Mucosa of descending colon (tissue), 3 donors: ENCODE measurements at regions not wholly inside any gene's neighbourhood (a gene's known extent, or its start where the extent isn't known, plus 50 kb on each side); places are given as distances from the start of the nearest gene placed in this dataset.
"Not testable (repeated sequence)": the region's sequence is repeated elsewhere in the genome, so short reads cannot be mapped to it uniquely, and the experiment has no call there.

Experiments
- ATAC-seq: fragments of 200-7000 bp; cut with Tn5 transposase; one replicate; pipeline ENCODE4 v1.9.1; 2020; ENCODE audit warnings: mild to moderate bottlenecking, moderate library complexity
- DNase-seq, 3 donors: peaks; one replicate each; pipeline ENCODE4 v3.0.0-alpha.2; 2020
- H3K36me3 ChIP-seq: fragments of 200-600 bp; one replicate; pipeline ENCODE4 v1.8.0; 2021; ENCODE audit warnings: low read depth, mild to moderate bottlenecking
- H3K4me1 ChIP-seq: fragments of 200-600 bp; one replicate; pipeline ENCODE4 v1.8.0; 2021; ENCODE audit warnings: low read depth, mild to moderate bottlenecking
- H3K4me3 ChIP-seq: fragments of 200-600 bp; one replicate; pipeline ENCODE4 v1.8.0; 2021; ENCODE audit warnings: mild to moderate bottlenecking
- H3K9me3 ChIP-seq: fragments of 200-600 bp; one replicate; pipeline ENCODE4 v1.8.0; 2021; ENCODE audit warnings: mild to moderate bottlenecking
- intact Hi-C, 2 donors: fragments of 100-400 bp; cut with DNase I in 1 of 2; cut with micrococcal nuclease in 1 of 2; formaldehyde crosslinking; loops; one replicate each; pipeline versions ENCODE4 v1.11.0 to v1.11.1; 2022; cut with DNase I, micrococcal nuclease
- TF ChIP-seq, protein P1 (sequence below): fragments of 200-600 bp; IDR thresholded peaks from one replicate; pipeline ENCODE4 v1.8.0; 2022; ENCODE audit warnings: antibody characterized with exemption, mild to moderate bottlenecking
- donor health status: DM: no; HTN: no; CAD: no; lungs with moderate emphysema.
- donor health status: DM: no; HTN: no; CAD: no.
- donor health status: DM: no; HTN: yes; CAD: no.

DNA sequence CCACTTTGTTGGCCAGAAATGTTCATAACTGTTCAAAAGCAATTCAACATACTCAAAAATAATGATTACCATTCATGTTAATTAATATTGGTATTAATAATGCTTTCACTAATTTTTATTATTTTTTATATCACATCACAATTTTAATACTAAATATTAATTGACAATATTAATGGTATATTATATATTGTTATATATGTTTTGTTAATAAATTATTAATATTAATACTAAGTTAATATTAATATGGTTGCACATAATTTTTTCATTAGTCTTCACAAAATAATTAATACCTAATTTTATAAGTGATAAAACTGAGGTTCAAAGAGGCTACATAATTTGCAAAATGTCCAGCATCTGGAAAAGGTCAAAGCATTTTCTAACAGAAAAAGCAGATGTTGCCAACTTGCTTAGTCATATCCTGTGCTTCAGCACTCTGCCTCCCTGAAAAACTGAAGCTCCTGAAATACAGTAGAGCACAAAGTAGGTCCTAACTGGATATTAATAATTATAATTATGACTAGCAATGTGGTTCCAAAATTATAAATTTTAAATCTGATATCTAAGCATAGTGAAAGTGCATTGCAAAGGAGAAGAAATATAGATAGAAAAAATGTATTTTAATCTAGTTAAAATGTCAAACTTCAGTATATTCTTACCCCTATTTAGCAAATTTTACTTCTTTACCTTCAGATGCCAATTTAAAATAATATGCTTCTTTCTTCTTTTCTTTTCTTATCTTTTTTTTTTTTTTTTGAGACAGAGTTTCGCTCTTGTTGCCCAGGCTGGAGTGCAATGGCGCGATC is 123.2 kb upstream of the TNFSF4 start:
- Histone ChIP-seq H3K9me3 (no peaks in the 10 kb centered on the region), H3K4me1 (no peaks in the 10 kb centered on the region), H3K4me3 (no peak overlapping the region), H3K36me3 (no peaks in the 10 kb centered on the region)
- ATAC-seq: no peak
- intact Hi-C loops: no loop called here
- DNase-seq: no peak
- TF ChIP-seq, protein P1, sequence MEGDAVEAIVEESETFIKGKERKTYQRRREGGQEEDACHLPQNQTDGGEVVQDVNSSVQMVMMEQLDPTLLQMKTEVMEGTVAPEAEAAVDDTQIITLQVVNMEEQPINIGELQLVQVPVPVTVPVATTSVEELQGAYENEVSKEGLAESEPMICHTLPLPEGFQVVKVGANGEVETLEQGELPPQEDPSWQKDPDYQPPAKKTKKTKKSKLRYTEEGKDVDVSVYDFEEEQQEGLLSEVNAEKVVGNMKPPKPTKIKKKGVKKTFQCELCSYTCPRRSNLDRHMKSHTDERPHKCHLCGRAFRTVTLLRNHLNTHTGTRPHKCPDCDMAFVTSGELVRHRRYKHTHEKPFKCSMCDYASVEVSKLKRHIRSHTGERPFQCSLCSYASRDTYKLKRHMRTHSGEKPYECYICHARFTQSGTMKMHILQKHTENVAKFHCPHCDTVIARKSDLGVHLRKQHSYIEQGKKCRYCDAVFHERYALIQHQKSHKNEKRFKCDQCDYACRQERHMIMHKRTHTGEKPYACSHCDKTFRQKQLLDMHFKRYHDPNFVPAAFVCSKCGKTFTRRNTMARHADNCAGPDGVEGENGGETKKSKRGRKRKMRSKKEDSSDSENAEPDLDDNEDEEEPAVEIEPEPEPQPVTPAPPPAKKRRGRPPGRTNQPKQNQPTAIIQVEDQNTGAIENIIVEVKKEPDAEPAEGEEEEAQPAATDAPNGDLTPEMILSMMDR: no peak

DNA sequence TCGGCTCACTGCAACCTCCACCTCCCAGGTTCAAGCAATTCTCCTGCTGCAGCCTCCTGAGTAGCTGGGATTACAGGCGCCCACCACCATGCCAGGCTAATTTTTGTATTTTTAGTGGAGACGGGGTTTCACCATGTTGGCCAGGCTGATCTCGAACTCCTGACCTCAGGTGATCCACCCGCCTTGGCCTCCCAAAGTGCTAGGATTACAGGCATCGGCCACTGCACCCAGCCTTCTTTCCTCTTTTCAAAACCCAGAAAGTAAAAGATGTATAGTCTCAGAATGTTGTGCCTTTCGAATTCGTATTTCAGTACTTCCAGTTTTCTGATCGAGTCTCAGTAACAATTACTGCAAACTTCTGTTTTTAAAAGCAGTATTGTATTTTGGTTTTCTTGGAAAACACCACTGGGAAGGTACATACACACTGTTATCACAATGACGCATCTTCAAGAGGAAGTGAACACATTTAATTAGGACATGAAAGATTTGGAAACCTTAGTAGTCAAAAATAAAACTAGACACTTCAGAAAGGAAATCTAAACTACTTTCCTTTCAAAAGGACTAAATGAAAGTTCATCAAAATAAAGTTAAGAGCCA is 123.9 kb upstream of the TNFSF4 start:
- H3K9me3 ChIP-seq, H3K4me1 ChIP-seq, intact Hi-C loops, H3K36me3 ChIP-seq, ATAC-seq, H3K4me3 ChIP-seq, DNase-seq: not testable (repeated sequence)

DNA sequence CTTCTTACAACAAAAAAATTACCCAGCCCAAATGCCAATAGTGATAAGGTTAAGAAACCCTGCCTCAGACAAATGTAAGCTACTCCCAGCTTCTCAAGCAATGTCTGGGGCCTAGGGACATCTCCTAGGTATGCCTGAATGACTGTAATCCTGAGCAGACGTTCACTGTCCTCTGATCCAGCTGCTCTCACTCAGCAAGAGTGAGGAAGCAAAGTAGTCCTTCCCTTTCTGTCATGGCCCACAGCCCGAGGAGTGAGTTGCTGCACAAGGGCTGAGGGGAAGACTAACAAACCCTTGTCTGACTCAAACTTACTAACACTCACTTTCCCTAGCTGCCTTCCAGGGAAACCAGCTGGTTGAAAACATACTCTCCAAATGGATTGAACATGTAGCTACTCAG is 124.9 kb upstream of the TNFSF4 start:
- Histone ChIP-seq H3K36me3 (no peaks in the 10 kb centered on the region), H3K4me3 (no peak overlapping the region), H3K9me3 (no peaks in the 10 kb centered on the region), H3K4me1 (no peaks in the 10 kb centered on the region)
- ATAC-seq (peak; percentile 46), DNase-seq (no peak)
- TF ChIP-seq, protein P1: no peak
- intact Hi-C loops: no loop called here

DNA sequence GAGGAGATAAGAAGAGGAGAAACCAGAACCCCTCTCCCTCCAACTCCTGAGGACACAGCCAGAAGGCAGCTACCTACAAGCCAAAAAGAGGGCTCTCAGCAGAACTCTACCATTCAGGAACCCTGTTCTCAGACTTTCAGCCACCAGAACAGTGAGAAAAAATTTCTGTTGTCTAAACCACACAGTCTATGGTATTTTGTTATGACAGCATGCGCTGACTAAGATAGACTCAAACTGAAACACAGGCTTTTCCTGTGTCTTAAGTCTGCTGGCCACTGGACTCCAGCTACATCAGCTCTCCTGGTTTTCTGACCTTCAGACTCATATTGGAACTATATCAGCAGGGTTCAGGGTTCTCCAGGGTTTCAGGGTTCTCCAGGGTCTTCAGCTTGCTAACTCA is 126.5 kb upstream of the TNFSF4 start:
- ATAC-seq: no peak
- H3K4me3 ChIP-seq: no peak overlapping the region
- H3K36me3 ChIP-seq: no peaks in the 10 kb centered on the region
- no peaks in the 10 kb centered on the region for H3K9me3 ChIP-seq
- DNase-seq: no peak
- no peaks in the 10 kb centered on the region for H3K4me1 ChIP-seq
- intact Hi-C loops: no loop called here
- TF ChIP-seq, protein P1: no peak

DNA sequence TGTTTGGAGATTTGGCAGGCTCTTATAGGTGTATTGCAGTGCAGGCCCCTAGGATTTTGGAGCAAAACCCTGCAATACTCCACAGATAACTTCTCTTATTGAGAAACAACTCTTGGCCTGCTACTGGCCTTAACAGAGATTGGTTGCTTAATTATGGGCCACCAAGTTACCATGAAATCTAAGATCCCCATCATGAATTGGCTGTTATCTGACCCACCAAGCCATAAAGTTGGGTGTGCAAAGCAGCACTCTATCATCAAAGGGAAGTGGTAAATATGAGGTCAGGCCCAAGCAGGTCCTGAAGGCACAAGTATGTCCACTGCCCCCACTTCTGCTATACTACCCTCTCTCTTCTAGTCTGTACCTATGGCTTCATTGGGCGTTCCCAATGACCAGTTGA is 130.0 kb upstream of the TNFSF4 start:
- Histone ChIP-seq H3K9me3 (no peaks in the 10 kb centered on the region), H3K36me3 (no peaks in the 10 kb centered on the region), H3K4me3 (no peak overlapping the region), H3K4me1 (peaks cover 8% of the 10 kb centered on the region)
- DNase-seq (no peak), ATAC-seq (no peak)
- intact Hi-C loops: no loop called here
- TF ChIP-seq, protein P1: no peak

DNA sequence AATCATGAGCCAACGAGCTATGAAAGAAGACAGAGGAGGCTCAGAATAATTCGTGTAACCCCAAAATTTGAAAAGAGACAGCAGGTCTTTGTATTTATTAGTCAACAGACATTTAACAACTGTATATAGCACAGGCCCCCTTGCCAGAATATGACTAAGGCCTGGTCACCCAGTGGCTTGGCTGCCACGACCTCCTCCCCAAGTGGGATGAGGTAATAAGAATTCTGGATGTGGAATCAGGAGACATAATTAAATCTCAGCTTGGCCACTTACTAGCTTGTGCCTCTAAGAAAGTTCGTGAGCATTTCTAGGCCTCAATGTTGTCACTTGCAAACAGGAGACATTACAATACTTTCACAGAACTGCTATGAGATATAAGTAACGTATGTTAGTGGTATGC is 134.2 kb upstream of the TNFSF4 start:
- no peaks in the 10 kb centered on the region for H3K36me3 ChIP-seq
- intact Hi-C loops: no loop called here
- no peak overlapping the region for H3K4me3 ChIP-seq
- no peak for ATAC-seq
- DNase-seq: no peak
- TF ChIP-seq, protein P1: no peak
- H3K9me3 ChIP-seq: no peaks in the 10 kb centered on the region
- H3K4me1 ChIP-seq: peaks cover 8% of the 10 kb centered on the region
